ENCODE measurements at regions not wholly inside any gene's neighbourhood (a gene's known extent, or its start where the extent isn't known, plus 50 kb on each side); places are given as distances from the start of the nearest gene placed in this dataset.

- TF ChIP-seq ZNF462 (CRISPR knock-in tag; IDR thresholded peaks at IDR 0.05) (no peak), NANOG (IDR thresholded peaks at IDR 0.05; ENCODE audit: borderline replicate concordance) (no peak), STAT1 (IDR thresholded peaks at IDR 0.05; ENCODE audit: unreplicated experiment) (no peak), REST (IDR thresholded peaks at IDR 0.05; ENCODE audit: unreplicated experiment) (no peak)
Measured at GRCh38 chr7:66466081-66466600, 162.5 kb upstream of the KCTD7 start (continued).

- no peak for ATAC-seq
- H3K27ac Mint-ChIP-seq, result no peak overlapping the region
- no peak for TF ChIP-seq STAT1 (IDR thresholded peaks at IDR 0.05; ENCODE audit: unreplicated experiment)
- no peak for TF ChIP-seq ZNF331 (CRISPR knock-in tag; IDR thresholded peaks at IDR 0.05; ENCODE audit: low read depth)
- TF ChIP-seq ZNF114 (CRISPR knock-in tag; IDR thresholded peaks at IDR 0.05), result no peak
- no peak for TF ChIP-seq EZH2 (IDR thresholded peaks at IDR 0.05; ENCODE audit: low read depth, unreplicated experiment)
Measured at GRCh38 chr7:66467887-66468286, 160.8 kb upstream of the KCTD7 start.

More at GRCh38 chr7:66467887-66468286, 160.8 kb upstream of the KCTD7 start:
- H3K27me3 ChIP-seq (ENCODE audit: insufficient read depth), result no peaks in the 10 kb centered on the region
- no peak overlapping the region for H2AFZ ChIP-seq
- Mint-ChIP-seq H3K27me3 (ENCODE audit: insufficient read depth, low read depth, poor library complexity) (peaks cover 1% of the 10 kb centered on the region), H3K4me1 (no peaks in the 10 kb centered on the region), H3K36me3 (ENCODE audit: low read depth) (peaks cover 3% of the 10 kb centered on the region; the same call in 1 of the 3 replicates), H3K9me3 (no peaks in the 10 kb centered on the region), H3K4me3 (no peak overlapping the region)
- H3K36me3 ChIP-seq (ENCODE audit: insufficient read depth), result no peaks in the 10 kb centered on the region
- no peak overlapping the region for H3K27ac ChIP-seq (ENCODE audit: low read depth)
- H3F3A ChIP-seq (replicated peaks; ENCODE audit: low read depth), result no peaks in the 10 kb centered on the region
- no peaks in the 10 kb centered on the region for H3K79me2 ChIP-seq (replicated peaks; ENCODE audit: insufficient read depth)
- H4K20me1 ChIP-seq (replicated peaks; ENCODE audit: insufficient read depth), result no peaks in the 10 kb centered on the region
- DNase-seq (ENCODE audit: low spot score), result no peak
- no peaks in the 10 kb centered on the region for H3K9me2 ChIP-seq (ENCODE audit: insufficient read depth)
- H3K4me1 ChIP-seq (ENCODE audit: insufficient read depth), result no peaks in the 10 kb centered on the region
- H3K4me2 ChIP-seq, result no peak overlapping the region
- H3K4me3 ChIP-seq, result no peak overlapping the region
